ENCODE measurements at regions not wholly inside any gene's neighbourhood (a gene's known extent, or its start where the extent isn't known, plus 50 kb on each side); places are given as distances from the start of the nearest gene placed in this dataset.
"Not testable (repeated sequence)": the region's sequence is repeated elsewhere in the genome, so short reads cannot be mapped to it uniquely, and the experiment has no call there.

GRCh38 chr11:69887841-69888427 lies 68.7 kb upstream of the FGF3 start:
- DNase-seq = no peak

DNA sequence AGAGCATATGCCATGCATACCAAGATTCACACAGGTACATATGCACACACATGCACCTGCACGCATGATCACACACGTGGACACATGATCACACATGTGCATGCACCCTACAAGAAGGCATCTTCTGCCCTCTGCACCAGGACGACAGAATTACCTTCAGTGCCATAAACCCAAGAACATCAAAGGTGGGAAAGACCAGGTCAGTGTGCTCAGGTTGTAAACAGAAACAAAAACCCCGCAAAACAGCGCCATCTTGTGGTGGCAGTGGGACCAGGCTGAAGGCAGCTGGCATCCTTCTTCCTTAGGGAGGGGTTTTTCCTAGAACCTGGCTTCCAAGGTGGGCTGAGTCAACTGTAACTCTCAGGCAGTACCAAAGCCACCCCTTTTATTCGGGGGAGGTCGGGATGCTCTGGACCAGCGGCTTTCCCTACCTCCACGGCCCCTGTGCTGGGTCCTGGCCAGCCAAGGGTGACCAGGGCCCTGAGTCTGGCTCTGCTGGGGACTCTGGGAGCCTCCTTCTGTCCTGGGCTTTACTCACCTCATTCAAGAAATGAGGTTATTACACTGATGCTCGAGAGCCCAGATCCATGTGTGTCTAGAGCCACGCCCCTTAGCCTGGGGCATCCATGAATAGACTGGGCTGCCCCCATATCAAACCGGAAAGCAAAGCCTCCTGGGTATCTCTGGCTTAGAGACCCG lies 69.4 kb upstream of the FGF3 start:
- DNase-seq = peak; percentile 23

- DNase-seq = no peak
Measured at GRCh38 chr11:69889400-69890318, 70.4 kb upstream of the FGF3 start.

DNA sequence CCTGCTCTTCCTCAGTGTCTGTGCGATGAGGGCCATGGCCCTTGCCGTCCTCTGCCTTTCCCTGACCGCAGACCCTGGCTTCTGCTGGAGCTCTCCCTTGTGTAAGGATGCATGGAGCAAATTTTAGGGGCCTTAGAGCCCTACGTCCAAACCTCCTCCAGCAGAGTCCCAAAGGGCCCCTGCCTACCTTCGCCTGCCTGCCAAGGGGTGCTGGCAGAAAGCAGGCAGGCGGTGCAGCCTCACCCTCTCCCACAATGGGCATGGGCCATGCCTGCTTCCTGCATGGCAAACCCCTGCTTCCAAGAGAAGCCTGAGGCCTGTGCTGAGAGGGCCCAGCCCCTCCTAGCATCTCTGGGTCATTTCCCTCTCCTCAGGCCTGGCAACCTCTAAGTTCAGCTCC lies 71.3 kb upstream of the FGF3 start:
- no peak for DNase-seq

- no peak for DNase-seq
Measured at GRCh38 chr11:69891421-69892236, 72.4 kb upstream of the FGF3 start.

GRCh38 chr11:69892237-69892985 lies 73.2 kb upstream of the FGF3 start:
- no peak for DNase-seq

GRCh38 chr11:69892986-69893555 lies 73.9 kb upstream of the FGF3 start:
- DNase-seq = no peak

DNA sequence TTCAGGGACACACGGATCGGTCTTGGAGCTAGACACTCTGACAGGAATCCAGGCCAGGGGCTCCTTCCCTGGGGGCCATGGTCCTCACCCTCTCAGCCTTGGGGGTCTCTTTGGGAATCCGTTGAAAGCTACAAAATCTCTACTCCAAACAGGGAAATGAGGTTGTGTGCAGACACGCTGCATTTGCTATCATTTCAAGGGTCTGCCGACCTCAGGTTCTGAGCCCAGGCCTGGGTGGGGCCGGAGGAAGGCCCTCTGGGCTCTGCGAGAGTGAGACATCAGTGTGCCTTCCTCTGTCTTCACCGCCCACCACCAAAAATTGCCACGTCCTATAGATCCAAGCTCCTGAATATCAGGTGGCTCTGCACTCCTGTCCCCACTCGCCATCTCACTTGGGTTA lies 74.4 kb upstream of the FGF3 start:
- no peak for DNase-seq

GRCh38 chr11:69894181-69894611 lies 75.0 kb upstream of the FGF3 start:
- no peak for DNase-seq

GRCh38 chr11:69894648-69895047 lies 75.4 kb upstream of the FGF3 start:
- DNase-seq = no peak

GRCh38 chr11:69896250-69896649 lies 77.0 kb upstream of the FGF3 start:
- DNase-seq = no peak

GRCh38 chr11:69898123-69898522 lies 78.9 kb upstream of the FGF3 start:
- DNase-seq = no peak

DNA sequence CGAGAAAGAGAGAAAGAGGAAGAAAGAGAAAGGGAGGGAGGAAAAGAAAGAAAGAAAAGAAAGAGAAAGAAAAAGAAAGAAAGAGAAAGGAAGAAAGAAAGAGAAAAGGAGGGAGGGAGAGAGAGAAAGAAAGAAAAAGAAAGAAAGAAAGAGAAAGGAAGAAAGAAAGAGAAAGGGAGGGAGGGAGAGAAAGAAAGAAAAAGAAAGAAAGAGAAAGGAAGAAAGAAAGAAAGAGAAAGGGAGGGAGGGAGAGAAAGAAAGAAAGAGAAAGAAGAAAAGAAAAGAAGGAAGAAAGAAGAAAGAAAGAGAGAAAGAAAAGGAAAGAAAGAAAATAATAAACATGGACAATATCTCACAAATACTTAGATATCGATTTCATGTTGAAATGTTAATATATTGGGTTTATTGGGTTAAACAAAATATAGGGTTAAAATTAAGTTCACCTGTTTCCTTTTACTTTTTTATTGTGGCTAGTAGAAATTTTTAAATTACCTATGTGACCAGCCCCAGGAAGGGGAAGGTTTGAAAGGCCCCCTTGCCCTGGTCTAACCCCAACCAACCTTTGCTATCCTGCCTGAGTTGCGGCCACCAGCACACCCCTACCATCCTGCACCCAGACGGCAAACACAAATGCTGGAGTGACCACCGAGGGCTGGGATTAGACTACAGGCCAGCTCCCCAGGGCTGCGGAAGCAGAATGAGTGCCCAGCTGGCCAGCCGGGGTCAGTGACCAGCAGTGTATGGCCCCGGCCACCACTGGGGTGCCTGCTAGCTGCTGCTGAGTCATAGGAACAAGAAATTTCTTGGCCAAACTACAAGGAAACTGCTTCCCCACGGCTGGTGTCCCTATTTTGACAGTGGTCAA lies 81.0 kb upstream of the FGF3 start:
- DNase-seq = no peak

DNA sequence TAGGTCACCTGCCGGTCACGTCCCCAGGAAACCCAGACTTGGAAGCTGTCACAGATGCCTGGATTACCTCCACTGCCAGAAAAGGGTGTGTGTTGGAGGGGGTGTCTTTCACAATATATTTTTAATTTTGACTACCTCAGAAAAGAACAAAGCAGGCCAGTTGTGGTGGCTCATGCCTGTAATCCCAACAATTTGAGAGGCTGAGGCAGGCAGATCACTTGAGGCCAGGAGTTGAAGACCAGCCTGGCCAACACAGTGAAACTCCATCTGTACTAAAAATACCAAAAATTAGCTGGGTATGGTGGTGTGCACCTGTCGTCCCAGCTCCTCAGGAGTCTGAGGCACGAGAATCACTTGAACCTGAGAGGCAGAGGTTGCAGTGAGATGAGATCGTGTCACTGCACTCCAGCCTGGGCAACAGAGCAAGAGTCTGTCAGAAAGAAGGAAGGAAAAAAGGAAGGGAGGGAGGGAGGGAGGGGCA lies 81.6 kb upstream of the FGF3 start:
- DNase-seq = not testable (repeated sequence)

- no peak for DNase-seq
Measured at GRCh38 chr11:69902337-69902736, 83.1 kb upstream of the FGF3 start.

GRCh38 chr11:69903211-69903610 lies 84.0 kb upstream of the FGF3 start:
- no peak for DNase-seq

GRCh38 chr11:69904161-69904973 lies 85.2 kb upstream of the FGF3 start:
- no peak for DNase-seq

GRCh38 chr11:69904974-69905535 lies 85.8 kb upstream of the FGF3 start:
- DNase-seq = no peak

Measured in NCI-H1048 (cell line).